ENCODE measurements at regions not wholly inside any gene's neighbourhood (a gene's known extent, or its start where the extent isn't known, plus 50 kb on each side); places are given as distances from the start of the nearest gene placed in this dataset.

DNA sequence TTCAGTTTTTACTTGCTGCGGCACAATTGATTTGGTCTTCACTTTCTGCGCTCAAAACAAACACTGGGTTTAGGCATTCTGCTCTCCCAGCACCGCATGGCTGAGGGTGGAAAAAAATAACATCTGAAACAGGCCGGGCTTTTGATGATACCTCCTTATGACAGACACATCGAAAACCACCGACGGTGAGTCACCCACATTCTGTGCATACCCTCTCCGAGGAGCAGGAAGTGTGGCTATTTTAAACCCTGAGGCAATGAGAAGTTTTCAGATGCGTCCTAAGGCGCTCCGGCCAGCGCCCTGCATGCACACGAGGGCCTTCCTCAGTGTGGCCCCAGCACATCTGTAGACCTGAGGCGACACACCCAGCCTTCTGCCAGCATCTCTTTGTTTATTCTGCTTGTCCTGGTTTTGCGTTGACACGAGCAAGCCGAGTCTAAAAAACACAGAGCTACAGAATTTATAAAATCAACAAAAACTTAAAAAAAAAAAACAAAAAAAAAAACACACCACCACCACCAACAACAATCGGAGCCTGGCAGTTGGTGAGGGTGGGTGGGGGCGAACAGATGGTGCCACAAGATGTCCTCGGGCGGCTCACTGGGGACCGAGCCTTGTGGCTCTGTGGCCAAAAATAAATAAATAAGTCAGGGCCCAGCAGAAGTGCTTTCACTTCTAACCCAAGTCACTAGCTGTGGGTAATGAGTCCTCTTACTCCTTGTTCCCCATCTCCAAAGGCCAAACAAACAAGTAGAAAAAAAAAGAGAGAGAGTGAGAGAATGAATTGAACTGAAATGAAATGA lies 162.6 kb upstream of the IRF2BP2 start:
- FAIRE-seq (peak; percentile 74), DNase-seq (ENCODE audit: insufficient read length, low spot score) (peak; percentile 70)
- TF ChIP-seq SPI1 (IDR thresholded peaks at IDR 0.05; ENCODE audit: low read depth, low read length) (peak; percentile 58), TAF1 (IDR thresholded peaks at IDR 0.05; ENCODE audit: low read depth, low read length) (peak; percentile 56; the same call in 1 of the 2 replicates), POLR2AphosphoS5 (IDR thresholded peaks at IDR 0.05; ENCODE audit: low read depth, low read length) (peak; percentile 60; the same call in 1 of the 2 replicates), POU2F2 (IDR thresholded peaks at IDR 0.05; ENCODE audit: low read depth, low read length) (peak; percentile 88), POLR2A (IDR thresholded peaks at IDR 0.05; ENCODE audit: low read depth, low read length) (peak; percentile 75), PAX5 (IDR thresholded peaks at IDR 0.05; ENCODE audit: insufficient read depth, low read length, severe bottlenecking) (peak; percentile 48)

DNA sequence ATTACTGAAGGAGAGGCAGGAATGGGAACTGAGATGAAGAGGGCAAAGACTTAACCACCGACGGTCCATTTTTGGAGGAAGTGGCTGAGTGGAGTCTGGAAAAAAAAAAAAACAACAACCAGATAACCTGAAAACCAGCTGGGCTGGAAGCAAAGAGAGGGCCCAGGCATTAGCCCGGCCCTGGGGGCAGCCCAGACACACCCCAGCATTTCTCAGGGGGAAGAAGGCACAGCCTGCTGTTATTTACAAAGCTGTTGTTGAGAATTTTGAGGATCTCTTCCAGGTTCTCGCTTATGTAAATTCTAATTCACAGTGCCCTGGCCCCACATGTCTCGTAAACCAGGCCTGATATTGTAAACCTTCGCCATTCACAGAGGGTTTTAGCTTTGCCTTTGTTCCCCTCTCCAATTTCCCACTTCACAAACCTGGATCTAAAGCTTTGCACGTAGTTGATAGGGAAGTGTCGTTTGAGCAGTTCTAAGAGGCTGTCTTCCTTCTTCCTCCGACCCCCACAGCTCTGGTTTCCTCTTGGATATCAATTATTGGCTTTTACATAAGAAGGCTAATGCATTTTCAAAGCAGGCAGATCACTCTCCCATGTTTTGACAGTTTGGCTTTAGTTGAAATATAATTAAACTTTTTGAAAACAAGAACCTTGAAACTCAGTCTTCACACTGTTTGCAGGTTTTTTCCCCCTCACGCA lies 161.8 kb upstream of the IRF2BP2 start:
- FAIRE-seq = no peak
- DNase-seq (ENCODE audit: insufficient read length, low spot score) = no peak
- TF ChIP-seq SPI1 (IDR thresholded peaks at IDR 0.05; ENCODE audit: low read depth, low read length) = peak; percentile 56
- TF ChIP-seq POU2F2 (IDR thresholded peaks at IDR 0.05; ENCODE audit: low read depth, low read length) = no peak

DNA sequence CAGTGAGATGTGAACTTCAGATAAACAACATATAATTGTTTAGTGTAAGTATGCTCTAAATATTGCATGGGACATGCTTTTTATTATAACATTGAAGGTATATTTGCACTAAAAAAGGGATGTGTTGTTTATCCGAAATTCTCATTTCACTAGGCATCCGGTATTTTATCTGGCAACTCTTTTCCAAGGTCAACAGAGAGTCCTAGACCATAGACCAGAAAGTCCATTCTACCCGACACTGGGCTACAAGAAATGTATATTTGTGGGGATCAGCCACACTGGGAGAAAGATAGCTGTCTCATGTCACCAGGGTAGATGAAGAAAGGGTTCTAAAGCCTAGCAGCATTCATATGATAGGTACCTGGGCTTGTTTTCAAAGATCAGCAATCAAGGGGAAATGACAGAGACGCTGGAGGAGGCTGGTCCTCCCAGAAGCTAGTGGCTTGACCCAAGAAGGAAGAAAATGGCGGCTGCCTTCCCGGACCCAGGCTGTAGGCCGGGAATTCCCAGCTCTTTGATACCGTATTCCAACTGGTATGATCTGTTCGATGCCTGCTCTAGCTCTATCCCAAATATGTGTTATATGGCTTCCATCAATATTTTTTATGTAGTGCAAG lies 161.1 kb upstream of the IRF2BP2 start:
- FAIRE-seq (no peak), DNase-seq (ENCODE audit: insufficient read length, low spot score) (no peak)
- no peak for TF ChIP-seq POLR2A (IDR thresholded peaks at IDR 0.05; ENCODE audit: low read depth, low read length)
- TF ChIP-seq POU2F2 (IDR thresholded peaks at IDR 0.05; ENCODE audit: low read depth, low read length) = no peak
- TF ChIP-seq PAX5 (IDR thresholded peaks at IDR 0.05; ENCODE audit: insufficient read depth, low read length, severe bottlenecking) = no peak
- TF ChIP-seq SPI1 (IDR thresholded peaks at IDR 0.05; ENCODE audit: low read depth, low read length) = no peak

DNA sequence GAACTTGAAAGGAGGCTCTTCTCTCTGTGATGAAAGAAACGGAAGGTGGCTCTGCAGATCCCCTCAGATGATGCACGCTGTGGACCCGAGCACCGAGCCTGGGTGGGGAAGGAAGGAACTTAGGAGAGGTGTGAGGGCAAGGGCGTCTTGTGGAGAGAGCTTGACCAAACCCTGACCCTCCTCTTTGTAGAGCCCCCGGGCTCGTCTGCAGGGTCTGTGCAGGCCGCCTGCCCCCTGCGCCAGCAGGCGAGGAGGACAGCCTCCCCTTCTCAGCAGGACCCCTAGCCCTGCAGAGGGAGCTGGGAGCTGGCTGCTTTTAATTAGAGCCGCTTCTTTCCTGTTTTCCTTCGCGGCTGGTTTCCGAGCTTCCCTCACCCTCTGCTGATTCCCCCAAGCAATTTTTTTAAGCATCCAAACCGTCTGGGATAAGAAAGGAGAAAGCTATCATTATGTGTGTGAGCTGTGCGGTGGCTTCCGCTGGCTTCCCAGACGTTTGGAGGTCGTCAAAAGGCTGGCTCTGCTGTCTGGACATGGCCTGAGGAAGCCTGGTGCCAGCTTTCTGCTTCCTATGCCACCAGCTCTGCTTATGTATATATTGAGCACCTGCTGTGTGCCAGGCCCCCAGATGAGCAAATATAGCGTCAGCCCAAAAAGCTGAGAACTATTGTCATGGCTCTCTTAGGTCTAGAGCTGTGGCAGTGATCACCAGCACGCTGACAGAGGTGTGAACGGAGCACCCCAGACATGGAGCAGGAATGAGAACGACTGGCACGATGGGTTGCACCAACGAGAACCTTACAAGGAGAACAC lies 160.2 kb upstream of the IRF2BP2 start:
- DNase-seq (ENCODE audit: insufficient read length, low spot score) = no peak
- FAIRE-seq = no peak
- no peak for TF ChIP-seq POLR2AphosphoS5 (IDR thresholded peaks at IDR 0.05; ENCODE audit: low read depth, low read length)
- TF ChIP-seq PAX5 (IDR thresholded peaks at IDR 0.05; ENCODE audit: insufficient read depth, low read length, severe bottlenecking) = no peak
- no peak for TF ChIP-seq SPI1 (IDR thresholded peaks at IDR 0.05; ENCODE audit: low read depth, low read length)
- no peak for TF ChIP-seq POLR2A (IDR thresholded peaks at IDR 0.05; ENCODE audit: low read depth, low read length)
- TF ChIP-seq TAF1 (IDR thresholded peaks at IDR 0.05; ENCODE audit: low read depth, low read length) = no peak
- TF ChIP-seq POU2F2 (IDR thresholded peaks at IDR 0.05; ENCODE audit: low read depth, low read length) = no peak

DNA sequence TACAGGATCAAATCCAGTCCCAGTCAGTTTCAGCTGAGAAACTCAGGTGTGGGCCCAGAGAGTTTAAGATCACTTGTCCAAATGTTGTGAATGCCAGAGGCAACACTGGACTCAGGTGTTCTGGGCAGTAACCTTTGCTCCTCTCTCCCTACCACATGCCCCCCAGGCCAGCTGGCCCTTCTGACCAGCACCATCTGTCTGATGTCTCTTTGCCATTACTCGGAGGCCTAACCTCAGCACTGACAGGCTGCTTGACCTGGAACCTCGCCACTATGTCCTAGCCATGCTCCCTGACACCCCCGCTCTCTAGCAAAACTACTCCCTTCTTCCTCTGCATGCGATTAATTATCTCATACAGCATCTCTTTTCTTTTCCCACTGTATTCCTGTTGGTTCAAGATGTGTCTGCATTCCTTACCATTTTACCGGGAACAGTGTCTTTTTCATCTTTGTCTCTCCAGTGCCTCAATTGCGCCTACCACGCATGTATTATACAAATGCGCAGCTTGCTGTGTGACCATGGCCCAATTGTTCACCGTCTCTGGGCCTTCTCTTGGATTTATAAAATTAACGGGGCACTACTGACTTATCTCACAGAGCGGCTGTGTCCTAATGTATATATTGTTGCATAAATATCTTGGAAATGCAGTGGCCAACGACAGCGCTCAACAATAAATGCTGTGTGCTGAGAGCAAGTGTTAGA lies 159.5 kb upstream of the IRF2BP2 start:
- DNase-seq (ENCODE audit: insufficient read length, low spot score) = no peak
- peak; percentile 56 for FAIRE-seq
- no peak for TF ChIP-seq POLR2A (IDR thresholded peaks at IDR 0.05; ENCODE audit: low read depth, low read length)
- no peak for TF ChIP-seq POLR2AphosphoS5 (IDR thresholded peaks at IDR 0.05; ENCODE audit: low read depth, low read length)
- no peak for TF ChIP-seq PAX5 (IDR thresholded peaks at IDR 0.05; ENCODE audit: insufficient read depth, low read length, severe bottlenecking)
- TF ChIP-seq TAF1 (IDR thresholded peaks at IDR 0.05; ENCODE audit: low read depth, low read length) = no peak
- TF ChIP-seq POU2F2 (IDR thresholded peaks at IDR 0.05; ENCODE audit: low read depth, low read length) = no peak
- no peak for TF ChIP-seq SPI1 (IDR thresholded peaks at IDR 0.05; ENCODE audit: low read depth, low read length)

DNA sequence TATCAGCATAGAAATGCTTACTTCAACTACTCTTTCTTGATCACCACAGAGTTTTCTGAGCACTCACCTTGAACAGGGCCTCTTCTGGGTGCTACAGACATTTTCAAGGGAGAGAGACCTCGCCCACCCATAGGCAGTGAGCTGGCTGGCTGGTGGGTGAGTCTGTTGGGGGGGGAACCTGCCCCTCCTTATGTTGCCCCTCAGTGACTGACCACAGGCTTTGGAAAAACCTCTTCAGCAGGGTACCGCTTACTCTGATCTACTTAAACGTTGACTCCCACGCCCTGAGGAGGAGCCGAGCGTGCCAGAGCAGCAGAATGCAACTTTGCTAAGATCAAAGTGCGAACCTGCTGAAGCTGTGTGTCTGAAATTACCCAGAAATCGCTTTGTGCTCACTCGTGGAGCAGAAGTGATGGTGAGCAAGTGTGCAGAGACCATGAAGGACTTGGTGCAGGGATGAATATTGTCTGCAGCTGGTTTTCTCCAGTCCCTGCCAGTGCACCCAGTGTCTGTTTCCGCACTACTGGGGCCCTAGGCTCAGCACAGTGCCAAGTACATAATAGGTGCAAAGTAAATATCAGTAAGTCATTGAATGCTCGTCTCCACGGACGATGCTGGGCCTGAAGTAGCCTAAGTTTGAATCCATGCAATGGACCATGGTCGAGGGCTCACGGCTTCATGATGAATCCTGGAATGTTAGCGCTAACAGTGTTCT lies 158.7 kb upstream of the IRF2BP2 start:
- FAIRE-seq (peak; percentile 56), DNase-seq (ENCODE audit: insufficient read length, low spot score) (no peak)
- TF ChIP-seq POLR2A (IDR thresholded peaks at IDR 0.05; ENCODE audit: low read depth, low read length) (no peak), PAX5 (IDR thresholded peaks at IDR 0.05; ENCODE audit: insufficient read depth, low read length, severe bottlenecking) (peak; percentile 31), TAF1 (IDR thresholded peaks at IDR 0.05; ENCODE audit: low read depth, low read length) (no peak), POLR2AphosphoS5 (IDR thresholded peaks at IDR 0.05; ENCODE audit: low read depth, low read length) (no peak)

DNA sequence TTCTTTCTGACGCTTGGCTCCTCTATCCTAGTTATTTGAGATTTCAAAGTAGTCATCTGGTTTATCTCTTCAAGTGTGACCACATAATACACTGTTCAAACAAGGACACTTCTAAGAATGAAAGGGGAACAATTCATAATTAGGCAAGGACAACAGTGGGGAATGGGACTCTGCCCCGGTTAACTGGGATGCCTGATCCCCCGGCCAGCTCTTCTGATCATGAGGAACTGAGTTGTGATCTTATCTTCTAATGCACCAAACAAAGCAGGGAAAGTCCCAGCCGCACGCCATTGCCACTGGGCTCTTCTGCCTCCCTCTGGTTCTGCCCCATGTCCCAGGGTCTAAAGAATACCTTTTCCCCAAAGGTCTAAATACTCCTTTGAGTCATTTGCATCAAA lies 158.2 kb upstream of the IRF2BP2 start:
- TF ChIP-seq TAF1 (IDR thresholded peaks at IDR 0.05; ENCODE audit: low read depth, low read length) (no peak), POLR2AphosphoS5 (IDR thresholded peaks at IDR 0.05; ENCODE audit: low read depth, low read length) (0 out of 2 replicates have a peak, but pooled peaks have one; percentile 33), SPI1 (IDR thresholded peaks at IDR 0.05; ENCODE audit: low read depth, low read length) (peak; percentile 78), POU2F2 (IDR thresholded peaks at IDR 0.05; ENCODE audit: low read depth, low read length) (peak; percentile 45; the same call in 1 of the 2 replicates), PAX5 (IDR thresholded peaks at IDR 0.05; ENCODE audit: insufficient read depth, low read length, severe bottlenecking) (no peak)
- DNase-seq (ENCODE audit: insufficient read length, low spot score) (no peak), FAIRE-seq (peak; percentile 78)

DNA sequence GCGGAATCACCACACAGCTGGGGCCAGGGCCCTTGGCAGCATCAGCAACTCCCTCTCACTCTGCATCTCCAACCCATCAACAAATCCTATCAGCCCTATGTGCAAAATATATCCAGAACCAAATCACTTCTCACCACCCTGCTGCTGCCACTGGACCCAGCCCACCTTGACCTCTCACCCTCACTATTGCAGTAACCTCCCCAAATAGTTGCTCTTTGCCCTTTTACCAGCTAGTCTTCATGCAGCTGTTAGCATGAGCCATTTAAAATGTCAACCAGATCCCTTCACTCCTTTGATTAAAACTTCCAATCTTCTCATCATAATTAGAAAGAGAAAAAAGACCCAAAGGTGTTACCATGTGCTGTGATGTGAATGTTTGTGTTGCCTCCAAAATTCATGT lies 155.7 kb upstream of the IRF2BP2 start:
- TF ChIP-seq TAF1 (IDR thresholded peaks at IDR 0.05; ENCODE audit: low read depth, low read length) (no peak), POLR2A (IDR thresholded peaks at IDR 0.05; ENCODE audit: low read depth, low read length) (no peak), POU2F2 (IDR thresholded peaks at IDR 0.05; ENCODE audit: low read depth, low read length) (no peak), PAX5 (IDR thresholded peaks at IDR 0.05; ENCODE audit: insufficient read depth, low read length, severe bottlenecking) (no peak), SPI1 (IDR thresholded peaks at IDR 0.05; ENCODE audit: low read depth, low read length) (no peak), POLR2AphosphoS5 (IDR thresholded peaks at IDR 0.05; ENCODE audit: low read depth, low read length) (no peak)
- DNase-seq (ENCODE audit: insufficient read length, low spot score) (no peak), FAIRE-seq (no peak)
